ENCODE measurements at regions not wholly inside any gene's neighbourhood (a gene's known extent, or its start where the extent isn't known, plus 50 kb on each side); places are given as distances from the start of the nearest gene placed in this dataset.

GRCh38 chr13:87736849-87737385, 65.7 kb downstream of the SLITRK5 start:
- TF ChIP-seq, protein P1, sequence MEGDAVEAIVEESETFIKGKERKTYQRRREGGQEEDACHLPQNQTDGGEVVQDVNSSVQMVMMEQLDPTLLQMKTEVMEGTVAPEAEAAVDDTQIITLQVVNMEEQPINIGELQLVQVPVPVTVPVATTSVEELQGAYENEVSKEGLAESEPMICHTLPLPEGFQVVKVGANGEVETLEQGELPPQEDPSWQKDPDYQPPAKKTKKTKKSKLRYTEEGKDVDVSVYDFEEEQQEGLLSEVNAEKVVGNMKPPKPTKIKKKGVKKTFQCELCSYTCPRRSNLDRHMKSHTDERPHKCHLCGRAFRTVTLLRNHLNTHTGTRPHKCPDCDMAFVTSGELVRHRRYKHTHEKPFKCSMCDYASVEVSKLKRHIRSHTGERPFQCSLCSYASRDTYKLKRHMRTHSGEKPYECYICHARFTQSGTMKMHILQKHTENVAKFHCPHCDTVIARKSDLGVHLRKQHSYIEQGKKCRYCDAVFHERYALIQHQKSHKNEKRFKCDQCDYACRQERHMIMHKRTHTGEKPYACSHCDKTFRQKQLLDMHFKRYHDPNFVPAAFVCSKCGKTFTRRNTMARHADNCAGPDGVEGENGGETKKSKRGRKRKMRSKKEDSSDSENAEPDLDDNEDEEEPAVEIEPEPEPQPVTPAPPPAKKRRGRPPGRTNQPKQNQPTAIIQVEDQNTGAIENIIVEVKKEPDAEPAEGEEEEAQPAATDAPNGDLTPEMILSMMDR (IDR thresholded peaks at IDR 0.05; ENCODE audit: insufficient read depth, low read length) = no peak
- TF ChIP-seq POLR2AphosphoS5 (IDR thresholded peaks at IDR 0.05; ENCODE audit: low read depth) (no peak), REST (IDR thresholded peaks at IDR 0.05; ENCODE audit: insufficient replicate concordance, low read depth) (no peak), GABPA (IDR thresholded peaks at IDR 0.05; ENCODE audit: low read depth) (no peak), SPI1 (IDR thresholded peaks at IDR 0.05; ENCODE audit: borderline replicate concordance, low read depth) (no peak)
- H3K27me3 ChIP-seq (ENCODE audit: insufficient read depth, poor library complexity, severe bottlenecking) = no peaks in the 10 kb centered on the region
- no peak overlapping the region for H3K4me3 ChIP-seq (replicated peaks; ENCODE audit: insufficient read depth, low read length)
- DNase-seq (ENCODE audit: low read depth in 1 of 2, low spot score in 1 of 2) = no peak
- no peak overlapping the region for H3K27ac ChIP-seq (replicated peaks)

DNA sequence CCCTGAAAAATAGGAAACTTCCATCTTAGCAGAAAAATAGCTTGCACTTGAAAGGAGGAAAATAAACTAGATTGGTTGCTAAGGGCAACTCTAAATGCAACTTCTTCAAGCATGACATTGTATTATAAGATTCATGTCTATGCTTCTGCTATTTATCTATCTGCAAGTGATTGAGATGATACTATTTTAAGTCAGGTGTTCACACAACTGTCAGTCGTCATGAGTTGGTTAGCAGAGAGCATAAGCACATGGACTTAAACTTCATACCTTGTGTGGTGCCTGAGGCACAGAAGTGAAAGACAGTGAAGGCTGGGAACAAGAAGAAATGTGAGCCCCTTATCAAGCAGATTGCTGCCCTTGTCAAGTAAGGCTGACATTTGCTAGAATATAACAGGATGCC, 82.9 kb downstream of the SLITRK5 start:
- Histone ChIP-seq H3K4me3 (replicated peaks; ENCODE audit: insufficient read depth, low read length) (no peak overlapping the region), H3K27ac (replicated peaks) (no peak overlapping the region), H3K27me3 (ENCODE audit: insufficient read depth, poor library complexity, severe bottlenecking) (no peaks in the 10 kb centered on the region)
- DNase-seq (ENCODE audit: low read depth in 1 of 2, low spot score in 1 of 2) = no peak
- TF ChIP-seq GABPA (IDR thresholded peaks at IDR 0.05; ENCODE audit: low read depth) (no peak), POLR2AphosphoS5 (IDR thresholded peaks at IDR 0.05; ENCODE audit: low read depth) (no peak), SPI1 (IDR thresholded peaks at IDR 0.05; ENCODE audit: borderline replicate concordance, low read depth) (no peak), REST (IDR thresholded peaks at IDR 0.05; ENCODE audit: insufficient replicate concordance, low read depth) (no peak)
- TF ChIP-seq, protein P1 (IDR thresholded peaks at IDR 0.05; ENCODE audit: insufficient read depth, low read length) = no peak

DNA sequence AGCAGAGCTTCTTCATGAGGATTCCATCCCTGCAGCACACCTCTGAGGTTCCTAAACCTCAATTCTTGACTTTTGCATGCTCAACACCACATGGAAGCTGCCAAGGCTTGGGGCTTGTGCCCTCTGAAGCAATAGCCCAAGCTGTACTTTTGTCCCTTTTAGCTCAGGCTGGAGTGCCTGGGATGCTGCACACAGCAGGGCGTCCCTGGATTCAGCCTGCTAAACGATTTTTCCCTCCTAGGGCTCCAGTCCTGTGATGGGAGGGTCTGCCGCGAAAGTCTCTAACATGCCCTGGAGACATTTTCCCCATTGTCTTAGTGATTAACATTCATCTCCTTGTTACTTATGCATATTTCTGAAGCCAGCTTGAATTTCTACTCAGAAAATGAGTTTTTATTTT, 98.3 kb downstream of the SLITRK5 start:
- no peaks in the 10 kb centered on the region for H3K27me3 ChIP-seq (ENCODE audit: insufficient read depth, poor library complexity, severe bottlenecking)
- TF ChIP-seq, protein P1 (IDR thresholded peaks at IDR 0.05; ENCODE audit: insufficient read depth, low read length) = no peak
- TF ChIP-seq REST (IDR thresholded peaks at IDR 0.05; ENCODE audit: insufficient replicate concordance, low read depth) (no peak), GABPA (IDR thresholded peaks at IDR 0.05; ENCODE audit: low read depth) (no peak), POLR2AphosphoS5 (IDR thresholded peaks at IDR 0.05; ENCODE audit: low read depth) (no peak), SPI1 (IDR thresholded peaks at IDR 0.05; ENCODE audit: borderline replicate concordance, low read depth) (no peak)
- H3K4me3 ChIP-seq (replicated peaks; ENCODE audit: insufficient read depth, low read length) = no peak overlapping the region
- DNase-seq (ENCODE audit: low read depth in 1 of 2, low spot score in 1 of 2) = no peak
- H3K27ac ChIP-seq (replicated peaks) = no peak overlapping the region
